DOHH2 (cell line): ENCODE measurements at regions not wholly inside any gene's neighbourhood (a gene's known extent, or its start where the extent isn't known, plus 50 kb on each side); places are given as distances from the start of the nearest gene placed in this dataset.

Source experiments
- CTCF ChIP-seq: fragments of 200-600 bp; sonication (generic); IDR thresholded peaks from one replicate; pipeline ENCODE4 v1.5.1; 2014; ENCODE audit warnings: antibody characterized with exemption, mild to moderate bottlenecking, low read depth, low read length; ENCODE audit not compliant: poor library complexity, severe bottlenecking
- EZH2phosphoT487 ChIP-seq: fragments of 200-600 bp; sonication (generic); IDR thresholded peaks from 2 replicates; pipeline ENCODE4 v1.6.1; 2017; ENCODE audit warnings: borderline replicate concordance, mild to moderate bottlenecking, antibody characterized with exemption, low read length, moderate library complexity, mixed read lengths

- no peak for TF ChIP-seq CTCF
- TF ChIP-seq EZH2phosphoT487: no peak
Measured at GRCh38 chr13:34217343-34218025, 399.5 kb downstream of the RFC3 start.
